ENCODE measurements at regions not wholly inside any gene's neighbourhood (a gene's known extent, or its start where the extent isn't known, plus 50 kb on each side); places are given as distances from the start of the nearest gene placed in this dataset.

GRCh38 chr6:166024252-166024651, 143.4 kb downstream of the TBXT start:
- ATAC-seq (no peak), DNase-seq (no peak)
- H3K36me3 ChIP-seq: no peaks in the 10 kb centered on the region
- no peak overlapping the region for H3K27ac ChIP-seq
- no peaks in the 10 kb centered on the region for H3K27me3 ChIP-seq
- in situ Hi-C loops (cut with MboI; ENCODE audit: low sequenced_read_pairs in 4 of 4) (no loop called here), intact Hi-C loops (cut with DNase I; ENCODE audit: low total_unique reads) (no loop called here)
- no peaks in the 10 kb centered on the region for H3K9me3 ChIP-seq
- H3K4me1 ChIP-seq: no peaks in the 10 kb centered on the region
- TF ChIP-seq CTCF (IDR thresholded peaks at IDR 0.05 in 4 of 5, conservative IDR thresholded peaks at IDR 0.05 in 1 of 5) (no peak), POLR2A (IDR thresholded peaks at IDR 0.05) (no peak)
- no peak overlapping the region for H3K4me3 ChIP-seq

GRCh38 chr6:166023273-166023989, 144.2 kb downstream of the TBXT start:
- in situ Hi-C loops (cut with MboI; ENCODE audit: low sequenced_read_pairs in 4 of 4): no loop called here
- intact Hi-C loops (cut with DNase I; ENCODE audit: low total_unique reads): no loop called here

GRCh38 chr6:166021429-166021828, 146.2 kb downstream of the TBXT start:
- in situ Hi-C loops (cut with MboI; ENCODE audit: low sequenced_read_pairs in 4 of 4) (no loop called here), intact Hi-C loops (cut with DNase I; ENCODE audit: low total_unique reads) (no loop called here)
- no peak for TF ChIP-seq POLR2A (IDR thresholded peaks at IDR 0.05)
- TF ChIP-seq CTCF (IDR thresholded peaks at IDR 0.05 in 4 of 5, conservative IDR thresholded peaks at IDR 0.05 in 1 of 5): no peak
- Histone ChIP-seq H3K4me1 (no peaks in the 10 kb centered on the region), H3K36me3 (no peaks in the 10 kb centered on the region), H3K9me3 (peaks cover 0 to 4% (median 0%) of the 10 kb centered on the region in 3 donors), H3K4me3 (no peak overlapping the region), H3K27me3 (peaks cover 0 to 2% (median 0%) of the 10 kb centered on the region in 3 donors), H3K27ac (no peak overlapping the region)
- DNase-seq (no peak), ATAC-seq (no peak)

More at GRCh38 chr6:166023273-166023989, 144.2 kb downstream of the TBXT start:
- peaks cover 0 to 2% (median 0%) of the 10 kb centered on the region in 3 donors for H3K27me3 ChIP-seq
- ATAC-seq (no peak), DNase-seq (no peak)
- TF ChIP-seq CTCF (IDR thresholded peaks at IDR 0.05 in 4 of 5, conservative IDR thresholded peaks at IDR 0.05 in 1 of 5): no peak
- TF ChIP-seq POLR2A (IDR thresholded peaks at IDR 0.05): no peak
- no peaks in the 10 kb centered on the region for H3K4me1 ChIP-seq
- no peaks in the 10 kb centered on the region for H3K9me3 ChIP-seq
- H3K4me3 ChIP-seq: no peak overlapping the region
- no peaks in the 10 kb centered on the region for H3K36me3 ChIP-seq
- no peak overlapping the region for H3K27ac ChIP-seq

- intact Hi-C loops (cut with DNase I; ENCODE audit: low total_unique reads): no loop called here
- no peak for TF ChIP-seq CTCF (IDR thresholded peaks at IDR 0.05 in 4 of 5, conservative IDR thresholded peaks at IDR 0.05 in 1 of 5)
- TF ChIP-seq POLR2A (IDR thresholded peaks at IDR 0.05): no peak
- H3K27me3 ChIP-seq: peaks cover 0 to 2% (median 0%) of the 10 kb centered on the region in 3 donors
Measured at GRCh38 chr6:166019214-166019613, 148.4 kb downstream of the TBXT start.

More at GRCh38 chr6:166019214-166019613, 148.4 kb downstream of the TBXT start:
- DNase-seq: no peak
- ATAC-seq: no peak
- no peak overlapping the region for H3K4me3 ChIP-seq
- no peak overlapping the region for H3K27ac ChIP-seq
- H3K36me3 ChIP-seq: no peaks in the 10 kb centered on the region
- in situ Hi-C loops (cut with MboI; ENCODE audit: low sequenced_read_pairs in 4 of 4): no loop called here
- no peaks in the 10 kb centered on the region for H3K4me1 ChIP-seq
- peaks cover 0 to 4% (median 0%) of the 10 kb centered on the region in 3 donors for H3K9me3 ChIP-seq

All from gastrocnemius medialis (tissue), 4 donors.